NCI-H187 (cell line): ENCODE measurements at regions not wholly inside any gene's neighbourhood (a gene's known extent, or its start where the extent isn't known, plus 50 kb on each side); places are given as distances from the start of the nearest gene placed in this dataset.
"Not testable (repeated sequence)": the region's sequence is repeated elsewhere in the genome, so short reads cannot be mapped to it uniquely, and the experiment has no call there.

Experiments used
- DNase-seq, 2 experiments: peaks; one replicate each; lab custom pipeline; 2025; lab: John Stamatoyannopoulos, UW

GRCh38 chr1:188599313-188599712 lies 1770.6 kb downstream of the PLA2G4A start:
- DNase-seq = no peak

GRCh38 chr1:188611432-188611831 lies 1782.7 kb downstream of the PLA2G4A start:
- DNase-seq = no peak

GRCh38 chr1:188615321-188615720 lies 1786.6 kb downstream of the PLA2G4A start:
- no peak for DNase-seq

GRCh38 chr1:188620236-188620635 lies 1791.5 kb downstream of the PLA2G4A start:
- DNase-seq = no peak

- DNase-seq = no peak
These were observed 1812.9 kb downstream of the PLA2G4A start for GRCh38 chr1:188641566-188642211.

GRCh38 chr1:188642704-188643103 lies 1814.0 kb downstream of the PLA2G4A start:
- DNase-seq = peak; percentile 90 to 97

GRCh38 chr1:188652678-188653077 lies 1823.9 kb downstream of the PLA2G4A start:
- DNase-seq = no peak

GRCh38 chr1:188655966-188656365 lies 1821.7 kb downstream of the BRINP3 start:
- DNase-seq = not testable (repeated sequence)

- no peak for DNase-seq
These were observed 1817.1 kb downstream of the BRINP3 start for GRCh38 chr1:188660572-188660971.

- no peak for DNase-seq
These were observed 1812.2 kb downstream of the BRINP3 start for GRCh38 chr1:188665477-188665876.

- DNase-seq = no peak
These were observed 1809.6 kb downstream of the BRINP3 start for GRCh38 chr1:188668083-188668482.

GRCh38 chr1:188669728-188670382 lies 1807.8 kb downstream of the BRINP3 start:
- DNase-seq = peak in 1 of 2 experiments; percentile 48

- DNase-seq = no peak
These were observed 1806.8 kb downstream of the BRINP3 start for GRCh38 chr1:188670837-188671236.

GRCh38 chr1:188672153-188672552 lies 1805.5 kb downstream of the BRINP3 start:
- no peak for DNase-seq

GRCh38 chr1:188689542-188689941 lies 1788.1 kb downstream of the BRINP3 start:
- no peak for DNase-seq

GRCh38 chr1:188700116-188700515 lies 1777.5 kb downstream of the BRINP3 start:
- DNase-seq = no peak

GRCh38 chr1:188706742-188707141 lies 1770.9 kb downstream of the BRINP3 start:
- DNase-seq = no peak

- no peak for DNase-seq
These were observed 1768.7 kb downstream of the BRINP3 start for GRCh38 chr1:188708795-188709535.

- no peak for DNase-seq
These were observed 1762.1 kb downstream of the BRINP3 start for GRCh38 chr1:188715566-188715965.

- DNase-seq = no peak
These were observed 1757.9 kb downstream of the BRINP3 start for GRCh38 chr1:188719735-188720134.

GRCh38 chr1:188723332-188724020 lies 1754.2 kb downstream of the BRINP3 start:
- no peak for DNase-seq

- no peak for DNase-seq
These were observed 1748.6 kb downstream of the BRINP3 start for GRCh38 chr1:188729039-188729438.
